IPS-18a (cell line): ENCODE measurements at regions not wholly inside any gene's neighbourhood (a gene's known extent, or its start where the extent isn't known, plus 50 kb on each side); places are given as distances from the start of the nearest gene placed in this dataset.

Experiments used
- H3K27ac ChIP-seq: one replicate; pipeline ENCODE4 v1.5.1; 2013; ENCODE audit warnings: low read length
- H3K27me3 ChIP-seq: one replicate; pipeline ENCODE4 v1.6.1; 2013; ENCODE audit warnings: mild to moderate bottlenecking, low read length; ENCODE audit not compliant: control insufficient read depth, insufficient read depth
- H3K36me3 ChIP-seq: one replicate; pipeline ENCODE4 v1.6.1; 2013; ENCODE audit warnings: low read depth, low read length; ENCODE audit not compliant: control insufficient read depth
- H3K4me1 ChIP-seq: one replicate; pipeline ENCODE4 v1.6.1; 2013; ENCODE audit warnings: low read depth, low read length; ENCODE audit not compliant: control insufficient read depth
- H3K4me3 ChIP-seq: one replicate; pipeline ENCODE4 v1.5.1; 2013; ENCODE audit warnings: low read length
- H3K9ac ChIP-seq: one replicate; pipeline ENCODE4 v1.6.1; 2013; ENCODE audit warnings: mild to moderate bottlenecking, low read length, moderate library complexity
- H3K9me3 ChIP-seq: one replicate; pipeline ENCODE4 v1.6.1; 2013; ENCODE audit warnings: low read depth, low read length; ENCODE audit not compliant: control insufficient read depth

DNA sequence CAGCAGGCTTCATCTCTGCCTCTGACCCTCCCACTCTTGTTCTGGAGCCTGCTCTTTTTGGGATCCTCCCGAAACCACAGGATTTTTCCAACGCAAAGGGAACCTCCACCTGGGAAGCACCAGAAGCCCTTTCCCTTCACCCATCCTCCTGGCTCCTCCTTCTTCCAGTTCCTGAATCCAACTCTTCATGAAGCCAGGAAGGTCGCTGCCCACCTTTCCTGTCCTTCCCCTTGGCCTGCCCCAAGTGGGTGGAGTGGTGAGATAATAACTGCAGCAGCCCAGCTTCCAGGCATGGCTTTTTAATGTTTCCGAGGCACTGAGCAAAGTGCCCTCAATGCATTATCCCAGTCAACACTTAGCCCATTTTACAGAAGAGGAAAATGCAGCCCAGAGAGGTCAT lies 70.8 kb upstream of the EEPD1 start:
- Histone ChIP-seq H3K27ac (no peak overlapping the region), H3K9ac (no peak overlapping the region)

DNA sequence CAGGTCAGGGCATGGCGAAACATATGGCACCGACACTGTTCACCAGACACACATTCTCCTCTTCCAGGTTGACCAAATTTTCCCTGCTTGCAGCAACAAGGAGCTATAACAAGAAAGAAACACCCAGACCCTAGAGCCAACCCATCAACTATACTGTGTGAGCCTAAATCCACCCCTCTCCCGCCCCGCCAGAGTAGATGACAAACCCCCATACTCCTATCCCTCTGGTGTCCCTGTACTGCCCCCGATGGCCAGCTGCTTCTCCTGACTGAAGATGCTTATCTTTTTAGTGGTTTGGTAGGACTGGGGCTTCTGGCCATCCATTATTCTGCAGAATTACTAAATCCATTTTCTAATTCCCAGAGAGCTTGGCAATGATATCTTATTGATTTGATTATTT lies 70.1 kb upstream of the EEPD1 start:
- Histone ChIP-seq H3K36me3 (no peaks in the 10 kb centered on the region), H3K4me1 (no peaks in the 10 kb centered on the region), H3K27me3 (no peaks in the 10 kb centered on the region)

More for the DNA sequence above, 70.8 kb upstream of the EEPD1 start:
- Histone ChIP-seq H3K4me1 (no peaks in the 10 kb centered on the region), H3K9me3 (no peaks in the 10 kb centered on the region), H3K36me3 (no peaks in the 10 kb centered on the region), H3K4me3 (no peak overlapping the region), H3K27me3 (no peaks in the 10 kb centered on the region)

DNA sequence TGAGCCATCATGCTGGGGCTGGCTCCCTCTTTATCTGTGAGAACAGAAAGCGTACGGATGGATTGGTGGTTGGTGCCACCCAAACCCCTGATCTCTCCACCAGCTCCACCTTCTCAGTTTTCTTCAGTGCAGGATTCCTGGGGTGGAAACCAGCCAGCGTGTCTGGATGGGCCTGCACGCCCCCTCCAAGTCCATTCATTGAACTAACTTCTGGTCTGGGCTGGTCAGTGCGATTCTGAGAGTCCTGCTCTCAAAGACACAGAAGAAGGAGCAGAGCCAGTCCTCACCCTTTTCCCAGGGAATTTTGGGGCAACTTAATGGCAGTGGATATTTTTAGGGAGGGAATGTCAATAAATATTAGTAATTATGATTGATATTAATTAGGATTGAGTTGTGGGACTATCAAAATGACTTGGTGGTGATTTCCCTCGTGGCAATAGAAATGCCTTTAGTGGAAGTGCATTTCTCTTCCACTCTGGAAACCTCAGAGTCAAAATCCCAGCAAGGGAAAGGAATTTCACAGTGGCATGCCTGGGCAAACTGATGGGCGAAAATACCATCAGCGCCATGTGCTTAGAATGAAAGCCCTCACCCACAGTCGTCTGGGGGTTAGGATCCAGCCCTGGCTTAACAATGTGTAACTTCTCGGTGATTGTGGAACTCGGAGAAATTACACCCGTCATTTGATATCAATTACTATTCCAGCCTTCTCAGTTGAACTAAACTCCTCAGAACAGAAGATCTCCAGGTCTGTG lies 69.3 kb upstream of the EEPD1 start:
- H3K9ac ChIP-seq: no peak overlapping the region
- no peaks in the 10 kb centered on the region for H3K4me1 ChIP-seq
- H3K27ac ChIP-seq: no peak overlapping the region
- no peaks in the 10 kb centered on the region for H3K27me3 ChIP-seq
- H3K9me3 ChIP-seq: no peaks in the 10 kb centered on the region
- H3K36me3 ChIP-seq: no peaks in the 10 kb centered on the region
- no peak overlapping the region for H3K4me3 ChIP-seq

More for the DNA sequence above, 70.1 kb upstream of the EEPD1 start:
- Histone ChIP-seq H3K27ac (no peak overlapping the region), H3K9me3 (no peaks in the 10 kb centered on the region), H3K9ac (no peak overlapping the region), H3K4me3 (no peak overlapping the region)

DNA sequence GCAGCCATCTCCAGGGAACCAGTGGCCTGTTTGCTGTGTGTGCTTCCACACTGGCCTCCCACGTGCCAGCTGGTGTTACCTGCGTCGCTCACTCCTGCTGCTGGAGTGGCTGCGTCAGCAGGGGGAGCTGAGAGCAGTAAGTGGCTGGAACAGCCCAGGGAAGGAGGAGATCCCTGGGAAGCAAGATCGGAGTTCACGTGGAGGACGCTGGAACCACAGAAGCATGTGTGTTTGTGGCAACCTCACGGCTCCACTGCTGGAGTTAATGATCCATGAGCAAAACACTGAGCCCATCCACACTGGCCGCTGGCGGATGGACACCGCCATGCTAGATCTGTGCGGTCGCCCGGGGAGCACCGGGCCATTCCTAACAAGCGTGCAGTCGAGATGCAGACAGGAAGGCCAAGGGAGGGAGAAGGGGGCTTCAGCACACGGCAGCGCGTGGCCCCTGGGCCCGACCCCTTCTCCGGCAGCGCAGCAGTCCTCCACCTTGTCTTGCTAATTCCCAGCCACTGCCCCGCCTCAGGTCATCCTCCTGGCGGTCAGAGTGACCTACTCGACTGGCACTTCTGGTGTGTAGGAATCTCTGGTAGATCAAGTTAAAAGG lies 68.5 kb upstream of the EEPD1 start:
- H3K9me3 ChIP-seq: no peaks in the 10 kb centered on the region
- no peak overlapping the region for H3K4me3 ChIP-seq
- H3K27me3 ChIP-seq: no peaks in the 10 kb centered on the region
- H3K4me1 ChIP-seq: no peaks in the 10 kb centered on the region
- no peak overlapping the region for H3K9ac ChIP-seq
- H3K36me3 ChIP-seq: no peaks in the 10 kb centered on the region
- H3K27ac ChIP-seq: no peak overlapping the region

GRCh38 chr7:36085096-36085495 lies 68.0 kb upstream of the EEPD1 start:
- Histone ChIP-seq H3K9me3 (no peaks in the 10 kb centered on the region), H3K27ac (no peak overlapping the region), H3K4me1 (no peaks in the 10 kb centered on the region), H3K4me3 (no peak overlapping the region), H3K27me3 (no peaks in the 10 kb centered on the region), H3K9ac (no peak overlapping the region), H3K36me3 (no peaks in the 10 kb centered on the region)

DNA sequence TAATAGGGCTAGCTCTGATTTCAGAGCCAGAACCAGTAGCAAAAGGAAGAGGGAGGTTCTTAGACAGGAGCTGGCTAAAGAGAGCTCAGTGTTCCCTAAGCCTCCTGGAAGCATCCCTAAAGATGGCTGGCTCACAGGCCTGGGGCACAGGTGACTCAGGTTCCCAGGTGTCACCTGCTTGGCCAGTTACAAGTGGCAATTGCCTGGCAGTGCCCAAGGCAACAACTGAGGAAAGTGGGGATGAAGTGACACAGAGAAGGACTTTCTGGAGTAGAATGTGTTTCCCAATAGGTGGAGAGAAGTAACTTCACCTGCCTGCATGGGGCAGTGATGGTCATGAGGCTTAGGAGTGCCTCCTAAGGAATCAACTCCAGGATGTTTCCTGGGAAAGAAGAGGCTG lies 66.5 kb upstream of the EEPD1 start:
- no peak overlapping the region for H3K27ac ChIP-seq

GRCh38 chr7:36088553-36088952 lies 64.5 kb upstream of the EEPD1 start:
- H3K36me3 ChIP-seq: no peaks in the 10 kb centered on the region
- no peak overlapping the region for H3K27ac ChIP-seq
- H3K9ac ChIP-seq: no peak overlapping the region
- no peak overlapping the region for H3K4me3 ChIP-seq
- no peaks in the 10 kb centered on the region for H3K4me1 ChIP-seq
- no peaks in the 10 kb centered on the region for H3K27me3 ChIP-seq
- H3K9me3 ChIP-seq: no peaks in the 10 kb centered on the region

More for the DNA sequence above, 66.5 kb upstream of the EEPD1 start:
- no peaks in the 10 kb centered on the region for H3K9me3 ChIP-seq
- H3K9ac ChIP-seq: no peak overlapping the region
- H3K27me3 ChIP-seq: no peaks in the 10 kb centered on the region
- no peaks in the 10 kb centered on the region for H3K36me3 ChIP-seq
- no peaks in the 10 kb centered on the region for H3K4me1 ChIP-seq
- no peak overlapping the region for H3K4me3 ChIP-seq

DNA sequence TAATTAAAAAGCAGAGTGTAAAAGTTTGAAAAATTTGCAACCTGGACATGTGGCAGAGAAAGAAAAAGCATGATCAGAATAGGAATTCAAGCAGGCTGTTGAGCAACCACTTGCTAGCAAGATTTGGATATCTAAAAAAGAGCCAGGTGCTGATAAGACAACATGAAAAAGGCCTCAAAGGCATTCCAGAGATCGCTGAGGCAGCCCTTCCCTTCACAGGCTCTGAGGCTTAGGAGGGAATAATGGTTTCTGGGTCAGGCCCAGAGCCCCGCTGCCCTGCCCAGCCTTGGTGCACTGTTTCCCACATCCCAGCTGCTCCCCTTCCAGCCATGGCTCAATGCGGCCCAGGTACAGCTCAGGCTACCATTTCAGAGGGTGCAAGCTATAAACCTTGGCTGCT lies 64.1 kb upstream of the EEPD1 start:
- Histone ChIP-seq H3K36me3 (no peaks in the 10 kb centered on the region), H3K4me3 (no peak overlapping the region), H3K27ac (no peak overlapping the region)

GRCh38 chr7:36090976-36091873 lies 61.8 kb upstream of the EEPD1 start:
- H3K27me3 ChIP-seq: no peaks in the 10 kb centered on the region
- H3K9ac ChIP-seq: no peak overlapping the region
- H3K9me3 ChIP-seq: no peaks in the 10 kb centered on the region
- no peaks in the 10 kb centered on the region for H3K36me3 ChIP-seq
- H3K27ac ChIP-seq: no peak overlapping the region
- no peak overlapping the region for H3K4me3 ChIP-seq
- H3K4me1 ChIP-seq: no peaks in the 10 kb centered on the region

More for the DNA sequence above, 64.1 kb upstream of the EEPD1 start:
- H3K27me3 ChIP-seq: no peaks in the 10 kb centered on the region
- H3K9ac ChIP-seq: no peak overlapping the region
- H3K4me1 ChIP-seq: no peaks in the 10 kb centered on the region
- no peaks in the 10 kb centered on the region for H3K9me3 ChIP-seq

DNA sequence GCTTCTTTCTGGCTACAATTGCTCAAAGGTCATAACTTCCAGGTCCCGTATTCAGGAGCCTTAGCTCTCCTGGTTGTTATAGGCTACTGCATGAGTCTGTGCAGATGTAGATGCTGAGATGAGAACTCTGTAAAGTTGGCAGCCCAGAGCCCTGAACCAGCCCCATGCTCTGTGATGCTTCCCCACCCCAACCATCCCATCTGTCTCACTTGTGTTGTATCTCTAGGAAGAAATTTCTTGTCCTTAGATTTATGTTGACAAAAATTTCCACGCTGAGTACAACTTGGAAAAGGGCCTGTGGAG lies 61.2 kb upstream of the EEPD1 start:
- H3K27me3 ChIP-seq: no peaks in the 10 kb centered on the region
- no peaks in the 10 kb centered on the region for H3K9me3 ChIP-seq
- H3K27ac ChIP-seq: no peak overlapping the region

DNA sequence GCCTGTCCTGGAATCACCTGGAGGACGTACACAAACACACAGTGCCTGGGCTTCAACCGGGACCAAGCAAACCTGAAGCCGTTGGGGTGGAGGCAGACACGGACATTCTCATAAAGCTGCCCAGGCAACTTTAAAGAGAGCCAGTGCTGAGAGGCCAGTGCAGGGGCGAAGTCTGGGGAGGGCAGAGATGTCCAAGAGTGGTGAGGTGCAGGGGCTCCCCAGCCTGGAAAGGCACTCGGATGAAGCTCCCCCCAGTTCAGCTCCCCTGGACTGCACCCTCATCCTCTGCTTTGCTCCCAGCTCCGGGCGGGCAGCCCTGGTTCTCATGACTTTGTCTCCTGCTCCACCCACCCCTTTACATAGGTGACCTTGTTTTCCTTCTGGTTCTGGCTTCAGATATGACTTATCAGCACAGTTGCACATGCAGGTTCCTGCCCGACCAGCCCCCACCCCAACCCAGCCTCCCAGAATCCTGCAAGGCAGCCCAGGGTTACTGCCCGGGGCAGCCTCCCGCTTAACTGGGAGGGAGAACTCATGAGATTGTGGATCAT lies 60.8 kb upstream of the EEPD1 start:
- H3K9ac ChIP-seq: no peak overlapping the region
- no peaks in the 10 kb centered on the region for H3K9me3 ChIP-seq
- H3K27me3 ChIP-seq: no peaks in the 10 kb centered on the region
- H3K27ac ChIP-seq: no peak overlapping the region
- peaks cover 4% of the 10 kb centered on the region for H3K4me1 ChIP-seq
- H3K36me3 ChIP-seq: no peaks in the 10 kb centered on the region
- H3K4me3 ChIP-seq: no peak overlapping the region

More for the DNA sequence above, 61.2 kb upstream of the EEPD1 start:
- Histone ChIP-seq H3K9ac (no peak overlapping the region), H3K36me3 (no peaks in the 10 kb centered on the region), H3K4me1 (peaks cover 2% of the 10 kb centered on the region), H3K4me3 (no peak overlapping the region)
